Fibroblast of skin of left quadriceps (primary cell): ENCODE measurements at regions not wholly inside any gene's neighbourhood (a gene's known extent, or its start where the extent isn't known, plus 50 kb on each side); places are given as distances from the start of the nearest gene placed in this dataset.
"Not testable (repeated sequence)": the region's sequence is repeated elsewhere in the genome, so short reads cannot be mapped to it uniquely, and the experiment has no call there.

Source experiments
- DNase-seq, 2 experiments: peaks; one replicate each; pipeline ENCODE4 v3.0.0-alpha.2; 2013; ENCODE audit warnings: low read depth in 2 of 2

DNA sequence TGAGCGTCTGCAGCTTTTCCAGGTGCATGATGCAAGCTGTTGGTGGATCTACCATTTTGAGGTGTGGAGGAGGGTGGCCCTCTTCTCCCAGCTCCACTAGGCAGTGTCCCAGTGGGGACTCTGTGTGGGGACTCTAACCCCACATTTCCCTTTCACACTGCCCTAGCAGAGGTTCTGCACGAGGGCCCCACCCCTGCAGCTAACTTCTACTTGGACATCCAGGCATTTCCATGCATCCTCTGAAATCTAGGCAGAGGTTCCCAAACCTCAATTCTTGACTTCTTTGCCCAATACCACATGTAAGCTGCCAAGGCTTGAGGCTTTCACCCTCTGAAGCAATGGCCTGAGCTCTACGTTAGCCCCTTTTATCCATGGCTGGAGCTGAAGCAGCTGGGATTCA, 61.4 kb upstream of the HGFAC start:
- not testable (repeated sequence) for DNase-seq

GRCh38 chr4:3381208-3381607, 60.6 kb upstream of the HGFAC start:
- DNase-seq: not testable (repeated sequence)

DNA sequence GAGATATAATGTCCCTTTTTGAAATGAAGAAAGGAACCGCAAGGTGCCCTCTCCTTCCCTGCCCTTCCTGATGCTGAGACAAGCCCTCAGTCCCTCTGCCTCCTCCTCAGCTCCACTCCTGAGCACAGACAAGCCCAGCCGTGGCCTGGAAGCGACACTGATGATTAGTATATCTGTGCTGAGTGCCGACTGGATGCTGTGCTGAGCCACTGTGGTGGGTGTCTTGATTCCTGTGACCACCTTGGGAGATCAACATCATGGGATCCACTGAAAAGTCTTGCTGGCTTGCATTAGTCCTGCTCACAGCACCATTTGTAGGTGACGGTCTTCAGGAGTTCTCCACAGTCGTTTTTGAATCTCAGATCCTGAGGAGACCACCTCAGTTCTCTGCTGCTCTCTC, 59.5 kb upstream of the HGFAC start:
- DNase-seq: no peak

- DNase-seq: no peak
Observed at GRCh38 chr4:3384391-3384770, 57.4 kb upstream of the HGFAC start.

GRCh38 chr4:3384771-3385710, 56.7 kb upstream of the HGFAC start:
- DNase-seq: no peak

DNA sequence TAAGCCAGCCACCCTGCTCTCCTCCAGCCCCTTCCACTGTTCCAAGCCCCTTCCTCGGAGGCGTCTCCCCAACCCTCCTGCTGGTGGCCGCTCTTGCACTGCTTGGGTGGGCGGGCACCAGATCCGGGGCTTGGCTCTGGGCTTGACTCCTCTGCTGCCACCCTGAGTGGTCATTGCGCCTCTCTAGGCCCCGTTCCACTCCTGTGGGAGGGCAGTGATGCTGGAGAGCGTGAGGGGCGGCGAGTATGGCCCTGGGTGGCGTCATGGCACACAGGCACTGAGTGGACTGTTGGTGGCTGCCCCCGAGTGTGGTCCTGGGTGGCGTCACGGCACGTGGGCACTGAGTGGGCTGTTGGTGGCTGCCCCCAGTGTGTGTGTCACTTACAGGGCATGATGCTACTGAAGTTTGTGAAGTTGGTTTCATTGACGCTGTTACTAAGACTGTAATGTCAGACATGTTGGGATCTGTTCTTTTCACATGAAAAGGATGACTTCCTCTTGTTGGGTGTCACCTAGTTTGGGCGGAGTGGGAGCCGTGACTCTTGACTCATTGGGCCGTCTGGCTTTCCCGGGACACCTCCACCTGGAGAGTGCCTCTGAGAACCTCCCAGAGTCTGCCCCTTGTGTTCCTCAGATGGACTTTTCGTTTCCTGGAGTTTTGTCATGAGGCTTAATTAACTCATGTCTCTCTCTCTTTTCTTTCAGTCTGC, 55.9 kb upstream of the HGFAC start:
- no peak for DNase-seq

DNA sequence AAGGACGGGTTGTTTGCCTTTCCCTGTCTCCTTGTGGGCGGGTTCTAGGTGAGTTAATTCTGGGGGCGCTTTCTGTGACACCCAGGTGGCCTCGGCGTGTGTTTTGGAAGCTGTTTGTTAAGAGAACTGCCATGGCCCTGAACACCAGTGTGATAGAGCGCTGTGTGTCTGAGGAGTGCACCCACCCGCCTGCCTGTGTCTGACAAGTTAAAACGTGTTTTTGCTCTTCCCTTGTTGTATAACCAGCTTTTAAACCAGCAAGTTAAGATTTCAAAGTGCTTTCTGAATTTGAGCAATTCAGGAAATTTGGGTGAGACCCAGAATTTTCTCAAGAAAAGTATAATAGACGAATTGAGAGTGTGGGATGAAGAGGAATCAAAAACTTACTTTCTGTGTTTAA, 55.2 kb upstream of the HGFAC start:
- DNase-seq: no peak

GRCh38 chr4:3387154-3387942, 54.4 kb upstream of the HGFAC start:
- no peak for DNase-seq

- no peak for DNase-seq
Observed at GRCh38 chr4:3387943-3388361, 53.8 kb upstream of the HGFAC start.

DNA sequence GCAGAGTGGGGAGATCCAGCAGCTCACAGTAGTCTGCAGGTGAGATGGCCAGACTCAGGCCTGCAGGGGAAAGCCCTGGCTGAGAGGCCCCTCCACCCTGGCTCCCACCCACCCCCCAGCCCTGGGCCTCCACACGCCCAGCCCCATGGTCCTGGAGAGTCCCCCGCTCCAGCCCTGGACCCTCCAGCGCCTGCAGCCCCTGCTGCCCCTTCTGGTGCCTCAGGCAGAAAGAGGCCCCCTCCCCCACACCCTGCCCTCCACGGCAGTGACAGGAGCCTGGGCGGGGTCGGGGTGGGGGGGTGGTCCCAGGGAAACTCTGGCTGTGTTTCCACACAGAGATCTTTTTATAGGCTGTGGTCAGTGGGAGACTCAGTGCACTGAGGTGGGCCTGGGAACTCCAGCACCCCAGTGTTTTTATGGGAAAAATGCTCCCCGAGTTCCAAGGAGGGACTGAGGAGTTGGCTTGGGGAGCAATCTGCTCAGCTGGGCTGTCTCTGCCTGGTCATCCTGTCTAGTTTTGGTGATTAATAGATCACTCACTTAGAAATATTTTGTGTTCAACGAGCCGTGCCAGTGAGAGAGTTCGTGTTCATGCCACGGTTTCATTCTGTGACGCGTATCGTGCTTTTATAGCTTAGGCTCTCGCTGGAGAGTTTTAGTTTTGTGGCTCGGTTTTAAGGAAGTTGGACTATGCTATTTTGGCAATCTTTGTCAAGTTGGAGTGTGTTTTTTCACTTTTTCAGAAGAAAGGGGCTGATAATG, 53.1 kb upstream of the HGFAC start:
- DNase-seq: peak; percentile 56 to 62

- no peak for DNase-seq
Observed at GRCh38 chr4:3389233-3390215, 52.2 kb upstream of the HGFAC start.

- DNase-seq: no peak
Observed at GRCh38 chr4:3390288-3390811, 51.4 kb upstream of the HGFAC start.

GRCh38 chr4:3391422-3391821, 50.3 kb upstream of the HGFAC start:
- DNase-seq: no peak
